ENCODE measurements at regions not wholly inside any gene's neighbourhood (a gene's known extent, or its start where the extent isn't known, plus 50 kb on each side); places are given as distances from the start of the nearest gene placed in this dataset.

- TF ChIP-seq EP300 (IDR thresholded peaks at IDR 0.05) (no peak), CTCF (IDR thresholded peaks at IDR 0.05) (no peak), POLR2A (IDR thresholded peaks at IDR 0.05) (no peak), POLR2AphosphoS5 (IDR thresholded peaks at IDR 0.05) (no peak)
Measured at GRCh38 chr4:188959424-188959823, 820.2 kb downstream of the TRIML1 start.
